MG63 (cell line): ENCODE measurements at regions not wholly inside any gene's neighbourhood (a gene's known extent, or its start where the extent isn't known, plus 50 kb on each side); places are given as distances from the start of the nearest gene placed in this dataset.
"Not testable (repeated sequence)": the region's sequence is repeated elsewhere in the genome, so short reads cannot be mapped to it uniquely, and the experiment has no call there.

Experiments
- DNase-seq: peaks from one replicate; pipeline ENCODE4 v3.0.0-alpha.2; 2020
- H3K27me3 ChIP-seq: fragments of 250-450 bp; sonication (Bioruptor Pico); 2 replicates; pipeline ENCODE4 v1.5.1; 2020; ENCODE audit warnings: mild to moderate bottlenecking, moderate library complexity
- H3K36me3 ChIP-seq: fragments of 250-450 bp; sonication (Bioruptor Pico); 2 replicates; pipeline ENCODE4 v1.5.1; 2020; ENCODE audit warnings: mild to moderate bottlenecking, moderate library complexity
- H3K4me3 ChIP-seq: fragments of 250-450 bp; sonication (Bioruptor Pico); 2 replicates; pipeline ENCODE4 v1.5.1; 2020; ENCODE audit warnings: mild to moderate bottlenecking, moderate library complexity
- H3K9me3 ChIP-seq: fragments of 250-450 bp; sonication (Bioruptor Pico); 2 replicates; pipeline ENCODE4 v1.5.1; 2020; ENCODE audit warnings: mild to moderate bottlenecking, moderate library complexity

GRCh38 chrX:123129805-123130204 is 54.3 kb upstream of the GRIA3 start:
- not testable (repeated sequence) for H3K36me3 ChIP-seq, DNase-seq, H3K9me3 ChIP-seq, H3K4me3 ChIP-seq, H3K27me3 ChIP-seq
